H9 (cell line): ENCODE measurements at regions not wholly inside any gene's neighbourhood (a gene's known extent, or its start where the extent isn't known, plus 50 kb on each side); places are given as distances from the start of the nearest gene placed in this dataset.

Source experiments
- DNase-seq: peaks from one replicate; pipeline ENCODE4 v3.0.0-alpha.2; 2017
- H2AFZ ChIP-seq: one replicate; pipeline ENCODE4 v1.6.1; 2013; ENCODE audit warnings: mild to moderate bottlenecking, low read length, control low read depth, moderate library complexity
- H2AK5ac ChIP-seq: 2 replicates; pipeline ENCODE4 v1.6.1; 2013; ENCODE audit warnings: low read length, control low read depth, mixed read lengths; ENCODE audit not compliant: insufficient read length
- H2BK120ac ChIP-seq: one replicate; pipeline ENCODE4 v1.6.1; 2013; ENCODE audit warnings: low read depth, mild to moderate bottlenecking, low read length, control low read depth, inconsistent platforms; ENCODE audit not compliant: poor library complexity, severe bottlenecking
- H2BK12ac ChIP-seq: 2 replicates; pipeline ENCODE4 v1.6.1; 2013; ENCODE audit warnings: low read length, control low read depth, mixed read lengths, low read depth; ENCODE audit not compliant: insufficient read length
- H2BK15ac ChIP-seq: 2 replicates; pipeline ENCODE4 v1.6.1; 2013; ENCODE audit warnings: low read depth, low read length, control low read depth
- H2BK20ac ChIP-seq: one replicate; pipeline ENCODE4 v1.6.1; 2013; ENCODE audit warnings: low read depth, mild to moderate bottlenecking, low read length, control low read depth, inconsistent platforms; ENCODE audit not compliant: poor library complexity, severe bottlenecking
- H2BK5ac ChIP-seq: 2 replicates; pipeline ENCODE4 v1.6.1; 2013; ENCODE audit warnings: low read length, control low read depth, mixed read lengths; ENCODE audit not compliant: insufficient read length
- H3K14ac ChIP-seq: 2 replicates; pipeline ENCODE4 v1.6.1; 2013; ENCODE audit warnings: low read length, control low read depth; ENCODE audit not compliant: insufficient read depth
- H3K18ac ChIP-seq: 2 replicates; pipeline ENCODE4 v1.6.1; 2013; ENCODE audit warnings: low read depth, mild to moderate bottlenecking, mixed read lengths, low read length, control low read depth; ENCODE audit not compliant: insufficient read length
- H3K23ac ChIP-seq: 2 replicates; pipeline ENCODE4 v1.6.1; 2013; ENCODE audit warnings: low read length, control low read depth, mixed read lengths, low read depth; ENCODE audit not compliant: insufficient read length
- H3K23me2 ChIP-seq: 2 replicates; pipeline ENCODE4 v1.6.1; 2013; ENCODE audit warnings: low read depth, mild to moderate bottlenecking, mixed read lengths, low read length, control low read depth; ENCODE audit not compliant: insufficient read length, poor library complexity, severe bottlenecking
- H3K27ac ChIP-seq: 2 replicates; pipeline ENCODE4 v1.5.1; 2013; ENCODE audit warnings: low read length, control low read depth, mixed read lengths, low read depth; ENCODE audit not compliant: insufficient read length
- H3K27me3 ChIP-seq: 2 replicates; pipeline ENCODE4 v1.6.1; 2013; ENCODE audit warnings: low read length, control low read depth, inconsistent platforms; ENCODE audit not compliant: insufficient read depth
- H3K4ac ChIP-seq: 2 replicates; pipeline ENCODE4 v1.6.1; 2013; ENCODE audit warnings: low read depth, mild to moderate bottlenecking, control low read depth, inconsistent platforms, low read length, moderate library complexity
- H3K4me1 ChIP-seq: 2 replicates; pipeline ENCODE4 v1.6.1; 2013; ENCODE audit warnings: low read length, control low read depth, inconsistent platforms; ENCODE audit not compliant: insufficient read depth
- H3K4me2 ChIP-seq: 2 replicates; pipeline ENCODE4 v1.6.1; 2013; ENCODE audit warnings: low read length, control low read depth, mixed read lengths; ENCODE audit not compliant: insufficient read length, insufficient read depth
- H3K56ac ChIP-seq: 2 replicates; pipeline ENCODE4 v1.6.1; 2013; ENCODE audit warnings: low read depth, mild to moderate bottlenecking, mixed read lengths, low read length, control low read depth; ENCODE audit not compliant: insufficient read length
- H3K79me1 ChIP-seq: 2 replicates; pipeline ENCODE4 v1.6.1; 2013; ENCODE audit warnings: low read depth, mild to moderate bottlenecking, moderate library complexity, low read length, control low read depth, inconsistent platforms; ENCODE audit not compliant: insufficient read depth, poor library complexity, severe bottlenecking
- H3K79me2 ChIP-seq: 2 replicates; pipeline ENCODE4 v1.6.1; 2013; ENCODE audit warnings: low read length, control low read depth, inconsistent platforms; ENCODE audit not compliant: insufficient read depth
- H3K9ac ChIP-seq: 2 replicates; pipeline ENCODE4 v1.6.1; 2013; ENCODE audit warnings: low read length, control low read depth, mixed read lengths; ENCODE audit not compliant: insufficient read length; ENCODE audit errors: extremely low read depth
- H3K9me3 ChIP-seq: one replicate; pipeline ENCODE4 v1.6.1; 2013; ENCODE audit warnings: low read depth, low read length, inconsistent platforms; ENCODE audit not compliant: control insufficient read depth
- H3T11ph ChIP-seq: one replicate; pipeline ENCODE4 v1.6.1; 2013; ENCODE audit warnings: mild to moderate bottlenecking, low read length, control low read depth, inconsistent platforms
- H4K20me1 ChIP-seq: one replicate; pipeline ENCODE4 v1.6.1; 2013; ENCODE audit not compliant: control insufficient read depth, insufficient read length, insufficient read depth
- H4K5ac ChIP-seq: 2 replicates; pipeline ENCODE4 v1.6.1; 2013; ENCODE audit warnings: low read depth, mild to moderate bottlenecking, mixed read lengths, low read length, control low read depth; ENCODE audit not compliant: insufficient read length
- H4K8ac ChIP-seq: replicated peaks from 2 replicates; pipeline ENCODE4 v1.6.1; 2013; ENCODE audit warnings: low read length, control low read depth, mixed read lengths, low read depth; ENCODE audit not compliant: insufficient read length
- H4K91ac ChIP-seq: 2 replicates; pipeline ENCODE4 v1.6.1; 2013; ENCODE audit warnings: low read depth, mild to moderate bottlenecking, moderate library complexity, mixed read lengths, low read length, control low read depth; ENCODE audit not compliant: insufficient read length
- H3K27ac Mint-ChIP-seq, 3 experiments: 2 replicates in 2 of 3; 3 replicates in 1 of 3; pipeline ENCODE4 v1.8.0; 2020 to 2021; ENCODE audit warnings: mixed read lengths in 3 of 3, mild to moderate bottlenecking in 1 of 3, moderate library complexity in 1 of 3
- H3K27me3 Mint-ChIP-seq: 2 replicates; pipeline ENCODE4 v1.8.0; 2021; ENCODE audit warnings: low read depth, mild to moderate bottlenecking, moderate library complexity, mixed read lengths
- H3K36me3 Mint-ChIP-seq, 3 experiments: 2 replicates in 2 of 3; 3 replicates in 1 of 3; pipeline ENCODE4 v1.8.0; 2020 to 2021; ENCODE audit warnings: low read depth in 3 of 3, mixed read lengths in 3 of 3; ENCODE audit not compliant: insufficient read depth in 1 of 3
- H3K4me1 Mint-ChIP-seq, 2 experiments: 2 replicates each; pipeline ENCODE4 v1.8.0; 2020; ENCODE audit warnings: mixed read lengths in 2 of 2
- H3K4me3 Mint-ChIP-seq, 2 experiments: 2 replicates in 1 of 2; 3 replicates in 1 of 2; pipeline ENCODE4 v1.8.0; 2020 to 2021; ENCODE audit warnings: mild to moderate bottlenecking in 2 of 2, mixed read lengths in 2 of 2, moderate library complexity in 1 of 2
- H3K9me3 Mint-ChIP-seq, 2 experiments: 2 replicates in 1 of 2; 3 replicates in 1 of 2; pipeline ENCODE4 v1.8.0; 2020; ENCODE audit warnings: mild to moderate bottlenecking in 2 of 2, mixed read lengths in 2 of 2, moderate library complexity in 1 of 2
- CTCF ChIP-seq: fragments of 200-600 bp; sonication (generic); conservative IDR thresholded peaks from 3 replicates; pipeline ENCODE4 v1.8.0; 2021; ENCODE audit warnings: antibody characterized with exemption, mild to moderate bottlenecking
- WGBS: extraction: QIAGEN DNeasy Blood & Tissue Kit; methylation state at CpG from one replicate; pipeline ENCODE4 v1.1.7; 2013; ENCODE audit warnings: missing lambda C conversion rate, low lambda C conversion rate, mixed read lengths; ENCODE audit not compliant: insufficient read length; ENCODE audit errors: extremely low coverage; 5-methylcytosine and 5-hydroxymethylcytosine counted together

GRCh38 chr9:135262248-135262647 lies 174.8 kb downstream of the OLFM1 start:
- H3K27me3 ChIP-seq = no peaks in the 10 kb centered on the region
- TF ChIP-seq CTCF = no peak
- no peaks in the 10 kb centered on the region for H3K36me3 Mint-ChIP-seq
- H2BK5ac ChIP-seq = no peak overlapping the region
- H3K23me2 ChIP-seq = no peaks in the 10 kb centered on the region
- H3K4ac ChIP-seq = no peak overlapping the region
- no peak overlapping the region for H2AFZ ChIP-seq
- H3K56ac ChIP-seq = no peak overlapping the region
- H3K79me2 ChIP-seq = no peaks in the 10 kb centered on the region
- H3K4me1 ChIP-seq = peaks cover 4% of the 10 kb centered on the region; the same call in 1 of the 2 replicates
- no peak overlapping the region for H3K27ac ChIP-seq
- no peak overlapping the region for H3K18ac ChIP-seq
- H4K20me1 ChIP-seq = no peaks in the 10 kb centered on the region
- H3K79me1 ChIP-seq = no peaks in the 10 kb centered on the region
- no peak overlapping the region for H4K5ac ChIP-seq
- H3K4me1 Mint-ChIP-seq = no peaks in the 10 kb centered on the region
- H3K23ac ChIP-seq = no peak overlapping the region
- H3K27me3 Mint-ChIP-seq = peaks cover 11% of the 10 kb centered on the region
- DNase-seq = no peak
- no peak overlapping the region for H2BK15ac ChIP-seq
- no peaks in the 10 kb centered on the region for H3K9me3 ChIP-seq
- WGBS = no CpG with 5 or more reads among the region's 7 CpGs
- no peak overlapping the region; the same call in 1 of the 2 replicates for H3K14ac ChIP-seq
- no peak overlapping the region for H4K8ac ChIP-seq
- H3K4me3 Mint-ChIP-seq = no peak overlapping the region
- H2BK12ac ChIP-seq = no peak overlapping the region
- no peak overlapping the region for H2BK120ac ChIP-seq
- no peak overlapping the region for H3K9ac ChIP-seq
- no peak overlapping the region for H2BK20ac ChIP-seq
- H3K27ac Mint-ChIP-seq = no peak overlapping the region
- no peaks in the 10 kb centered on the region for H3K9me3 Mint-ChIP-seq
- H4K91ac ChIP-seq = no peak overlapping the region
- no peak overlapping the region for H2AK5ac ChIP-seq
- H3T11ph ChIP-seq = no peak overlapping the region
- no peak overlapping the region for H3K4me2 ChIP-seq
